Islet of Langerhans (tissue), 1 donor: ENCODE measurements at regions not wholly inside any gene's neighbourhood (a gene's known extent, or its start where the extent isn't known, plus 50 kb on each side); places are given as distances from the start of the nearest gene placed in this dataset.
"Not testable (repeated sequence)": the region's sequence is repeated elsewhere in the genome, so short reads cannot be mapped to it uniquely, and the experiment has no call there.

Source experiments
- FAIRE-seq: peaks from one replicate; lab custom pipeline; 2011; peaks lifted over from hg19 to GRCh38; lab: Jason Lieb, UNC

GRCh38 chr4:27728892-27729291 is 868.3 kb downstream of the STIM2 start:
- FAIRE-seq: no peak

DNA sequence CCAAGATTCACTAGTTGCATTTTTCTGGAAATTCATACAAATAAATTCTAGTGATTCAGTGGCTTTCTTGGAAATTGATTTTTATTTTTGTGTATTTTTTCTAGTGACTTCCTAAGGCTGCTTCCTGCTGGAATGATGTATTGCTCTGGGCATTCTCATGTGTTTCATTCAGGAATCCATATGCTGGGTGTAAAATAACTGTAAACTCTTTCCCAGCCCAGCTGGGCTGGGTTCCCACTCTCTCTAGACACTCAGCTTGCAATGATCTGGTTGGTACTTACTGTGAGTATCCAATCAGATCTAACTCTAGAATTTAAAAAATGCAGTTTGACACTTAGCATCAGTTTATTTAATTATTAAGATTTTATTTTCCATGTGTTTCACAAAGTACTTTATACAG is 882.2 kb downstream of the STIM2 start:
- no peak for FAIRE-seq

- FAIRE-seq: no peak
Measured at GRCh38 chr4:27759611-27760575, 899.3 kb downstream of the STIM2 start.

GRCh38 chr4:27763830-27764525 is 903.3 kb downstream of the STIM2 start:
- no peak for FAIRE-seq

- FAIRE-seq: no peak
Measured at GRCh38 chr4:27764526-27764837, 903.8 kb downstream of the STIM2 start.

DNA sequence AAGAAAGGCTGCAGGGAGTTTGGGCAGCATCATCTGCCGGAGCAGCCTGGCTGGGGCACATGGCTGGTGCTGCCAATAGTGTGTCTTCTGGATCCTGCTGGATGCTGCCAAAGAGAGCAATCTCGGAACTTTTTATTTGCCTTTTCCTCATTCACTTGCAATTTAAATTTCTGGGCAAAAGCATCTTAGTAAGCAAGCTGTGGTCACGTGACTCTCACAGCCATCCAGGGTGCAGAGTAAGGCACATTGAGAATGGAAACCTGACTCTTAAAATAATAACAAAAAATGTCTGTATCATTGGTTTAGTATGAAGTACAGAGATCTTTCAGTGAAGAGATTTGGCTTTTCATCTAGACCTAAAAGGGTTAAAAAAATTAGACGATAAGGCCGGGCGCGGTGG is 910.3 kb downstream of the STIM2 start:
- no peak for FAIRE-seq

DNA sequence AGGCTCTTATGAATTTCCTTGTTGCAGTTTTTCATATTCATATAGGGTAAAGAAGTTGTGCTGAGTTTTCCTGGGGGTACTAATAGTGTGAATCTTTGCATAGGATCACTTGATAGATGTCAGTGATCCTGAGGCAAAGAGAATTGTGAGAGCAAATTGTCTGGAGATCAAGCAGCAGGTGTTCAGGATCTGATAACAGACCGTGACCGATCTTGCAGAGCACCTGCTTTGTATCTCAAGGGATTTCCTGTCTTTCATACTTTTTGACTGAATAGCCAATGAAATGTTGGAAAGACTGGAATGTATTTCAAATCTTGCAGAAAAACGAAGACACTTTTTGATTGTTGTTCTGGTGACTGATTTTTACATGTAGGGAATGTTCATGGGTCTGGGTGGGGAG is 914.5 kb downstream of the STIM2 start:
- no peak for FAIRE-seq

DNA sequence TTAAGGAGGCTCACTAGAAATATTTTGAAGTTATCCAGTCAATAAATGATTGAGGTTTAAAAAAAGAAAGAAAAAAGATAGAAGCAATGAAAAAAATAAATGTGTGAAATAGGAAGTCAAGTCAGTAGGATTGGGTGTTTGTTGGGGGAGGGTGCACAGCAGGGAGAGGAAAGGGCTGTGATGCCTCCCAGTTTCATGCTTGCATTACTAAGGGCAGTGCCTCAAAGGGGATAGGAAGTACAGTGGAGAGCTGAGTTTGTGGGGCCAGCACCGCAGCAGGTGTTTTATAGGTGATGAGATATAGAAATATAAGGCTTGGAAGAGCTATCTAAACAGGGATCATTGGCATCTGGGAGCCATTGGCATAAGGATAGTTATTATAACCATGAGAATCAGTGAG is 919.2 kb downstream of the STIM2 start:
- no peak for FAIRE-seq

DNA sequence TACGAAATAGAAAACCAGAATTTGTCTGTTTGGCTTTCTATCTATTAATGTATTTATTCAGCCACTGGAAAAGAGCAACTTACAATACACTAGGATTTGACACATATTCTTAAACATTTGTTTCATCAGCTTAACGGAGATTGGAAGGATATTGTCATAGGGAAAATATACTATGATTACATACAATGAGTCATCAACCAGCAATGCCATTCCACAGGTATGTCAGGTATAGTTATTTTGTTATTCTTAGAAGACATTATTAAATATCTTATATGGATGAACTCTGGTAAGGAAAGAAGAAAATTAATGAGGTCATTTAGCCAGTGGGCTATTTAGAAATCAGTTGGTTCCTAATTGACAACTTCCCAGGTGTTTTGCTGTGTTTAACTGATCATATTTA is 926.6 kb downstream of the STIM2 start:
- no peak for FAIRE-seq

DNA sequence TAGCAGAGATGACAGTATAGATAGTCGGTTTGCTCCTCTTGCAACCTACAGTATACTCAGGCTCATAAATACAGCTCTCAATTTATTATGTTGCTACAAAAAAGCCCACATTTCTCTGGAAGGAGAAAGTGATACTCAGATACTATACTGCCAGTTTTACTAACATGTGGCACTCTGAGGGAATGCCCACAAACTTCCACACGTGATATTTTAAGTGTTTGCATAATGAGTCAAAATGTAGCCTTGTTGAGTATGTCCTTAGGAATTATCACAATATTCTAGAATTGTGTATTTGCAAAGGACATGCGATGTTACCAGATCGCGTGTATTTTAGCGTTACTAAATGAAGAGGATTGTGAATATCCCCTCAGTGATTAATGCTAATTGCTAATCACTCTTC is 929.1 kb downstream of the STIM2 start:
- no peak for FAIRE-seq

- no peak for FAIRE-seq
Measured at GRCh38 chr4:27790911-27791310, 930.3 kb downstream of the STIM2 start.

GRCh38 chr4:27791640-27792039 is 931.0 kb downstream of the STIM2 start:
- FAIRE-seq: no peak

DNA sequence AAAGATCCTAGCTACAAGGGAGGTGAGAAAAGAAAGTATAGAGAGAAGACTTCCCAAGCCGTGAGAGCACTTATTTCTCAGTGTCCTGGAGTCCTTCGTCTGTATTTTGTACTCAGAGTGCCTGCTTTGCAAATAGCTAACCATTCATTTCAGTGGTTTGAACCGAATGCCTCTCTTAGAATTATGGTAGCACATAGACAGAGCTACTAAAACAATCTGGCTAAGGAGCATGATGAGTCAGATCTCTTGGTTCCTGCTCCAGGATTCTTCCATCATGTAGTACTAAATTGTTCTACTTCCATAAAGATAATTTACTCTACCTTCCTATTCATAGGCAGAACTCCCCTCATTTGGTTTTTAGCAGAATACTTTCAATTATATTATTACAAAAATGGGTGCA is 946.6 kb downstream of the STIM2 start:
- FAIRE-seq: no peak

DNA sequence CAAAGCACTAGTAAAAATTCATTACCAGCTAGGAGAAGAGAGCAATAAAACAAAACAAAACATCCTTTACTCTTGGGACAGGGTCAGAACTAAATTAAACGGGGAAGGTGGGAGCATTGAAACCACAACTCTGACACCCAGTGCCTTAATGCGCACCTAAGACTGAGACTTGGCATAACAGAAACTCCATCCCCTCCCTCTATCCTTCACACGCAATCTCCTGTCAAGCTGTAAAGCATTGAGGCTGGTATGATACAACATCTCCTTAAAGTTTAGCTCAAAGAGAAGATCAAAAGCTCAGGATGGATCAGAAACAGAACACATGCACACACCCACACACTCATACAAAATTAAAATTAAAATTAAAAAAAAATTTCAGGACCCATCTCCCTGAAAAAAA is 951.3 kb downstream of the STIM2 start:
- no peak for FAIRE-seq

DNA sequence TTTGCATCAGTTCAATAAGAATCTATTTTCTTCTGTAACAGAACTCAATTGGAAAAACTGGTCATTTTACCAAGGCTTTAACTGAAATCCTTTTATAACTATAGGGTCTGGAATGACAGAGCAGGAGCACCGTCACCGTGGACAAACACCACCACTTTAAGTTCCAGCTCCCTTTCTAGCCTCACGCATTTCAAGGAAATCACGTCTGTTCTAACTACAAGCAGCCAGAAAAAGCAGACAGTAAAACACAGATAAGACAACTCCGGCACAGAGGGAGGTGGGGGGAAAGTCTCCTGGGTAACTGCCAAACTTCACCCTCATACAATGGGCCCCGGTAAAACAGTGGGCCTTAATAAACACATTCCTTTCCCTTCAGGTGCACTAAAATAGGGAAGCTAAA is 952.6 kb downstream of the STIM2 start:
- not testable (repeated sequence) for FAIRE-seq

DNA sequence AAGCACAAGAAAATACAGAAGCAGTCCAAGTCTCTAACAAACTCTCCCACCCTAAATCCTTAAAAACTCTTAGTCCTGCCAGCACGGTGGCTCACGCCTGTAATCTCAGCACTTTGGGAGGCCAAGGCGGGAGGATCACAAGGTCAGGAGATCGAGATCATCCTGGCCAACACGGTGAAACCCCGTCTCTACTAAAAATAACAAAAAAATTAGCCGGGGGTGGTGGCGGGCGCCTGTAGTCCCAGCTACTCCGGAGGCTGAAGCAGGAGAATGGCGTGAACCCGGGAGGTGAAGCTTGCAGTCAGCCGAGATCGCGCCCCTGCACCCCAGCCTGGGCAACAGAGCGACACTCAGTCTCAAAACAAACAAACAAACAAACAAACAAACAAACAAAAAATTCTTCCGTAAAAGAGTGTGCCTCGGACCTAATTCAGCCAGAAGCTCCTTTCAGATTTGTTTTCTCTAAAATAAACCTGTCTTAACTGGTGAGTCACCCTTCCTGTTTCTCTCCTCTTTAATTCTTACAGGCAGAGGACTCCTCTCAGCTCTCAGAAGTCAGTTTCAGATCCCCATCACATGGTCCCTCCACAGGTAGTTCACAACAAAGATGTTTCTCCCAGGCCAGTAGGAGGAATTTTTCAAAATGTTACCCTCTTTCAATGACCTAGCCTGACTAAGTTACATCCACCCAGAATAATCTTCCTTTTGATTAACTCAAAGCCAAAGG is 953.2 kb downstream of the STIM2 start:
- FAIRE-seq: not testable (repeated sequence)

GRCh38 chr4:27819246-27819645 is 958.6 kb downstream of the STIM2 start:
- FAIRE-seq: no peak

- FAIRE-seq: no peak
Measured at GRCh38 chr4:27828843-27829242, 968.2 kb downstream of the STIM2 start.

DNA sequence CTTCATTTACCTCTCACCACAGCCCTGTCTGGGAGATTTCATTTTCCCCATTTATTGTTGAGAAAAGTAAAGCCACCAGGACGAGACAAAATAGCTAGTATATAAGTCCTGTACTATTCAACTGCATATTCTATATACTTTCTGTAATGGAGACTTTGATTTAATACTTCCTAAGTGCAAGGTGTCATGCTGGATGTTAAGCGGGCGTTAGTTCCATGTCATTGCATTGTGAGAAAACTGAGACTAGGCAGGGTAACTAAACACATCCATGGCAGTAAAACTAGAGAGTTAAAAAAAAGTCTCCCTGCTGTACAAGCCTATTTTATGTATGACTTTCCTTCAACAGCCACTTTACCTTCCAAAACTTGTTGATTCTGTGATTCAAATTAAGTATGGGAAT is 969.6 kb downstream of the STIM2 start:
- FAIRE-seq: no peak

GRCh38 chr4:27835851-27836250 is 975.2 kb downstream of the STIM2 start:
- no peak for FAIRE-seq

GRCh38 chr4:27836523-27836922 is 975.9 kb downstream of the STIM2 start:
- no peak for FAIRE-seq

GRCh38 chr4:27843776-27844175 is 983.1 kb downstream of the STIM2 start:
- no peak for FAIRE-seq

GRCh38 chr4:27844376-27844775 is 983.7 kb downstream of the STIM2 start:
- FAIRE-seq: no peak
